GM21360 (cell line): ENCODE measurements at regions not wholly inside any gene's neighbourhood (a gene's known extent, or its start where the extent isn't known, plus 50 kb on each side); places are given as distances from the start of the nearest gene placed in this dataset.

ENCODE experiments used
- ATAC-seq: cut with Tn5 transposase; IDR thresholded peaks from one replicate; pipeline ENCODE4 v1.9.1; 2021; ENCODE audit warnings: mild to moderate bottlenecking, moderate library complexity; ENCODE audit not compliant: unreplicated experiment

GRCh38 chr2:37833423-37833822, 91.7 kb upstream of the RMDN2 start:
- peak; percentile 63 for ATAC-seq

GRCh38 chr2:37836270-37836669, 88.8 kb upstream of the RMDN2 start:
- ATAC-seq = no peak

GRCh38 chr2:37836711-37837110, 88.4 kb upstream of the RMDN2 start:
- no peak for ATAC-seq

GRCh38 chr2:37837628-37838328, 87.3 kb upstream of the RMDN2 start:
- no peak for ATAC-seq

- no peak for ATAC-seq
Measured at GRCh38 chr2:37838541-37839167, 86.4 kb upstream of the RMDN2 start.

GRCh38 chr2:37839991-37840390, 85.1 kb upstream of the RMDN2 start:
- no peak for ATAC-seq

GRCh38 chr2:37842732-37843440, 82.2 kb upstream of the RMDN2 start:
- ATAC-seq = no peak

GRCh38 chr2:37843556-37843955, 81.5 kb upstream of the RMDN2 start:
- ATAC-seq = no peak

GRCh38 chr2:37846207-37846606, 78.9 kb upstream of the RMDN2 start:
- ATAC-seq = no peak

GRCh38 chr2:37847792-37848191, 77.3 kb upstream of the RMDN2 start:
- ATAC-seq = no peak

GRCh38 chr2:37848451-37848850, 76.6 kb upstream of the RMDN2 start:
- ATAC-seq = no peak

- ATAC-seq = no peak
Measured at GRCh38 chr2:37849911-37850310, 75.2 kb upstream of the RMDN2 start.

GRCh38 chr2:37851428-37851827, 73.7 kb upstream of the RMDN2 start:
- ATAC-seq = peak; percentile 29

- ATAC-seq = peak; percentile 62
Measured at GRCh38 chr2:37851828-37852584, 73.1 kb upstream of the RMDN2 start.

- no peak for ATAC-seq
Measured at GRCh38 chr2:37852585-37853014, 72.5 kb upstream of the RMDN2 start.

GRCh38 chr2:37854676-37855282, 70.3 kb upstream of the RMDN2 start:
- no peak for ATAC-seq

- ATAC-seq = no peak
Measured at GRCh38 chr2:37855283-37856041, 69.6 kb upstream of the RMDN2 start.

GRCh38 chr2:37856101-37856751, 68.9 kb upstream of the RMDN2 start:
- ATAC-seq = no peak

- no peak for ATAC-seq
Measured at GRCh38 chr2:37857575-37858399, 67.3 kb upstream of the RMDN2 start.
